SKM-1 treated with dmso at 0.1 percent for 144 hours (cell line): ENCODE measurements at regions not wholly inside any gene's neighbourhood (a gene's known extent, or its start where the extent isn't known, plus 50 kb on each side); places are given as distances from the start of the nearest gene placed in this dataset.
"Not testable (repeated sequence)": the region's sequence is repeated elsewhere in the genome, so short reads cannot be mapped to it uniquely, and the experiment has no call there.

ENCODE experiments used
- DNase-seq: peaks from one replicate; lab custom pipeline; 2025; ENCODE audit not compliant: unreplicated experiment; lab: John Stamatoyannopoulos, UW

DNA sequence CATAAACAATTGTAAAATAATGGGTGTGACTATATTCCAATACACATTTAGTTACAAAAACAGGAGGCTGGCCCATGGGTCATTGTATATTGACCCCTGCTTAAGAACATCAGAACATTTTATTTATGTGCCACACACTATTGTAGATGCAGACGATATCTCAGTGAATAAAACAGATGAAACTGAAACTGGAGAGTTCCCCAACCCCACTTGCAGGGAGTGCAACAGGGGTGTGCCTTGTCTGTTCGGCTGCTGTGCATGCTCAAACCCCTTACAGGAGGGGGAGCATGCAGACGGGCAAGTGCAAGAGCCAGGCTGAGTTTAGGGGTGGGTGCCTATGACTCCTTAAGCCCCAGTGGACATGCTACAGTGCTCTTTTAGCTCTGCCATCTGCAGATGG is 509.6 kb downstream of the IGSF11 start:
- no peak for DNase-seq

DNA sequence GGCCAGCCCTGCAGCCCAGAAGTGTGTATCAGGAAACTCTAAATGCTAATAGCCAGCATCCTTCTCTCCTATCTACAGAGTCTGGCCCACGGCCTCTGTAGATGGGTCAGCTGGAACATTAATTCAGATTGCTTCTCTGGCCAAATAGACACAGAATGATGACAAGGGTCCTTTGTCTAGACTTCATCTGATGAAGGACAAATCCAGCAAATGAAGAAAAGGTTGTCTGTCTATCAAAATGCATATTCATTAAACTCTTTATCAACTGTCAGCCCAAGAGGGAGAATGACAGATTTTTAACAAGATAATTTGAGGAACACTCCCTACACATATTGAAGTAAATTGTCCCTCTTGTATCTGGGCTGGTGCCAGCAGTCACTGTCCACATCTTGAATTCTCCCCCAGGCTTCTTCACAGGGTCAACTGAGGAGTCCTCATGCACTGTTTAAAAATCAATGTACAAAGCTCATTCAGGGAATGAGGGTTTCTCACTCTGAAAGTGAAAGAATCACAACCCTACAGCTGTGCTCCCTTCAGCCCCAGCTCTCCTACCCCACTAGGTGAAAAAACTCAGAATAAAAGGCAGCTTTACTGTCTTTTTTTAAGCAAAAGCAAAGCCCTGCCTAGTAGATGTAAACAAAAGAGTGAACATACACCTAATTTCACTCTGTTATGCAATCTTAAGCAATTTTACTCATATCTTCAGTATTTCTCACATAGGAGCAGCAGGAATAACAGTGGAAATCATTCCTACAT is 507.7 kb downstream of the IGSF11 start:
- DNase-seq = no peak

DNA sequence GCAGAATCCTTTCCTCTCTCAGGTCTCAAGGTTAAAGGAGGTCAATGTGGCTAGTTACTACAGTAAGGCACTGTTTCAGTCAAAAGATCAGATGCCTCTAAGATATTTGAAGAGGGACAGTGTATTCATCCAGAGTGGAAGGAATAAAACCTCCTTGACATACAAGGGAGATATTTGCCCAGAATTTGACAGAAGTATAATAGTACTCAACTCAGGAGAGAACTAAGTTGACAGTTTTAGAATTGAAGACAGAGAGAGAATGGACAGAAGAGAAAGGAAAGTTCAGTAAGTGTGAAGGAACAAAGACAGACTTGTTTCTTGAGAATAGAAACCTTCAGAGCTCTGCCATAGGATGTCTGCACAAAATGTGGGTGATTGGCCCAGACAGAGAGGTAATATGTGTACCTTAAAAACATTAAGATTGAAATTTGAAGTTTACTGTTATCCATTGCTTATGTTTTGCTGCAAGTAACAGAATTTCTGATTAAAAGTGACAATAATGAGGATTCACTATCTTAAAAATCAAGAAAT is 507.1 kb downstream of the IGSF11 start:
- DNase-seq = no peak

DNA sequence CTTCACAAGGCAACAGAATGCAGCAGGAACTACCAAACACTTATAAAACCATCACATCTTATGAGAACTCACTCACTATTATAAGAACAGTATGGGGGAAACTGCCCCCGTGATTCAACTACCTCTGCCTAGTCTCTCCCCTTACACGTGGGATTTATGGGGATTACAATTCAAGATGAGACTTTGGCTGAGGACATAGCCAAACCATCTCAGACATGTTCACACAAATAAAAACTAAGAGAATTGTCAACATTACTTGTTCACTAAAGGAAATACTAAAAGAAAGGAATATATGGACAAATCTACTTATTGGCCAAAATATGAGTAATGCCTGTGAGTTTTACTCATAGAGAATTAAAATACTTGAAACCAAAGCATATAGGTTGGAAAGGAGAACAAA is 505.1 kb downstream of the IGSF11 start:
- DNase-seq = no peak

DNA sequence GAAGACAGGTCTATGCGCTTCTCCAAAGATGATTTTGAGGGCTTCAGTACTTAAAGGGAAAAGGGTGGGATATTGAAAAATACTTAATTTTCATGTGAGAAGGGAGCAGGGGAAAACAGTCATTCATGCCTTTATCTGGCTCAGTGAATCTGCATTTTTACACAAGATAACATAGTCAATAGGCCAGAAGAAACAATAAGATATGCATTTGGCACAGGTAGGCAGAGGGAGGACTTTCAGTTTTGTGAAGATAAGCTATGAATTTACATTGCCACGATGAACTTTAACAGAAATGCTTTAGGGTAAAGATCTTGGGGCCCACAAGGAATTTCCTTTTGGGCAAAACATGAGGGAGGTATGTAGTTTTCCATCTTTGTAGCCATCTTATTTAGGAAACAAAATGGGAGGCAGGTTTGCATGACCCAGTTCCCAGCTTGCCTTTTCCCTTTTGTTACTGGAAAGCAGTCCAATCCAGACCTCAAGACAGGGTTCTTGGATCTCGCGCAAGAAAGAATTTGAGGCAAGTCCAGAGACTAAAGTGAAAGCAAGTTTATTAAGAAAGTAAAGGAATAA is 504.2 kb downstream of the IGSF11 start:
- no peak for DNase-seq

DNA sequence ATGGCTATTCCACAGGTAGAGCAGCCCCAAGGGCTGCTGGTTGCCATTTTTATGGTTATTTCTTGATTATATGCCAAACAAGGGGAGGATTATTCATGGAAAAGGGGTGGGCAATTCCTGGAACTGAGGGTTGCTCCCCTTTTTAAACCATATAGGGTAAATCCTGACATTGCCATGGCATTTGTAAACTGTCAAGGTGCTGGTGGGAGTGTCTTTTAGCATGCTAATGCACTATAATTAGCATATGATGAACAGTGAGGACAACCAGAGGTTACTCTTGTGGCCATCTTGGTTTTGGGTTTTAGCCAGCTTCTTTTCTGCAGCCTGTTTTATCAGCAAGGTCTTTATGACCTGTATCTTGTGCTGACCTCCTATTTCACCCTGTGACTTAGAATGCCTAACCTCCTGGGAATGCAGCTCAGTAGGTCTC is 503.7 kb downstream of the IGSF11 start:
- DNase-seq = not testable (repeated sequence)

DNA sequence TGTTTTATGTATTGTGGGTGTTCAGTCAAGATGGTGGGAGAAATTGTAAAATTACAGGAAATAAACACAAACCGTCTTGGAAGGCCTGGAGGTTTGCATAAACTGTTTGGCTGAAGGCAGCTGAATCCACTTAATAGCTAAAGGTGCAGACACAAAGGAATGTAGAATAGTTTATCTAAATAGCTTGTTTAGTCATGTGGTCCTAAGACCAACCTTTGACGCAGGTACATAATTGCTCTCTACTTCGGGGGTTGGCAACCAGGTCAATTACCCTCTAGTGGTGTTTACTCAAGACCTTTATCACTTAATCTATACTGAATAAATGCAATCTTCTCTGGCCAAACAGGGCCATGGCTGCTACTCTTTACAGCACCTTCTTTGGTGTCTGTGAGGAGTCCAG is 502.8 kb downstream of the IGSF11 start:
- no peak for DNase-seq

DNA sequence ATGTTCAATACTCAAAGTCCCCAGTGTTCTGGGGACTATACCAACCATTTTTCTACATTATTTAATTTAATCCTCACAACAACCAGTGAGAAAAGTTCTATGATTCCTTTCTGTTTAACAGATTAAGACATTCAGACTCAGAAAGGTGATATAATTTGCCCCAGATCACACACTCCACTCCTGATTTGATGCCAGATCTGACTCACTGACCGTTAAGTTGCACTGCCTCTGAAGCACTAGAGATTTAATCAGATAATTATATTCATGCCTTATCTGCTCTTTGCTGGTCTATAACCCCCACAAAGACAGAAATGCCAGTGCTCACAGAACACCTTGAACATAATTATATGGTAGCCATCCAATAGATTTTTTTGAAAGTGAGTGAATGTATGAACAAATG is 501.0 kb downstream of the IGSF11 start:
- DNase-seq = no peak

DNA sequence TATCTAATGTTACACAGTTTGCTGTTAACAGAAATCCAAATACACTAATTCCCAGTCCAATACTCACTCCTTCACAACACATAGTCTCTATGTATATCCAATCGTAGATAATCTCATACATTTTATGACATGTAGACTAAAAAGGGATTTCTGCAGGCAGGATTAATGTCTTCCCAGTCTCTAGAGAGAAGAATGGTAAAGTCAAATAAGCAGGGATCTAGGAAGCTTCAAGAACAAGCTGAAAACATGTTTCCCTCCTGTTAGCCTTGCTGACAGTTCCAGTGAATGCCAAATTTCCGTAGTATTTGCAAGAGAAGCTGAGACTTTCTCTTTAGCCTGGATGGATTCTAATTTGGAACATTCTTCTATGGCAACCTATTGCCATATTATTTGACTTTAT is 500.1 kb downstream of the IGSF11 start:
- DNase-seq = no peak

DNA sequence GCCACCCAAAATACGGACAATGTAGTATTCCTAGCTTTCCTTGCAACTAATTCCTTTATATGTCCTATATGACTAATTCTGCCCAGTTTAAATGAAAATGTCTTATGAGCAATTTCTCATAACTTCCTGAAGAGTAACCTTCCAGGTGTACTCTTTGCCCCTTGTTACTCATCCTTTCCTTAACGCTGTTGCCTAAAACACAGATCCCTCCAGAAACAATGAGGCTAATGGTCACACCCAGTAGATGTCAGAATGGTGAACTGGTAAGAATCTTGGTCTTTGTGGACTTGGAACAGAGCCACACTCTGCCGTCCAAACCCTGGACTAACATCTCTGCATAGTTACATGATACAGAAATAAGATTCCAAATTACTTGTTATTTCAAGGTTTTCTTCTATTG is 497.9 kb downstream of the IGSF11 start:
- DNase-seq = no peak

DNA sequence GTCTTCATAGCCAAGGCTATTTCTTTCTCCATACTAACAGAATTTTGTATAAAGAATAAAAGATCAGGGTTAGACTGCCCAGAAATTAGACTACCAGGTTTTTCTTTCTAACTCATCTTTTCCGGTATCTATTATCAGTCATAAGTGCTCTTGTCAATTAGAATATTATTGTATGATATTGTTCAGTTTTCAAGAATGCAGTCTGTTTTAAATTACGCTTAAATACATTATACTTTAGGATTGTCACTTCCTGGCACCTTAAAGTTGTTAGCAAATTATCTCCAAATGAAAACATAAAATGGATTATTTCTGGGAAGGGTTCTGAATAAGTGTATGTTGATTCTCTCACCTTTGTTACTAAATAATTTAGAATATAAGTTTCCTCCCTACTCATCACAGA is 497.2 kb downstream of the IGSF11 start:
- DNase-seq = no peak

DNA sequence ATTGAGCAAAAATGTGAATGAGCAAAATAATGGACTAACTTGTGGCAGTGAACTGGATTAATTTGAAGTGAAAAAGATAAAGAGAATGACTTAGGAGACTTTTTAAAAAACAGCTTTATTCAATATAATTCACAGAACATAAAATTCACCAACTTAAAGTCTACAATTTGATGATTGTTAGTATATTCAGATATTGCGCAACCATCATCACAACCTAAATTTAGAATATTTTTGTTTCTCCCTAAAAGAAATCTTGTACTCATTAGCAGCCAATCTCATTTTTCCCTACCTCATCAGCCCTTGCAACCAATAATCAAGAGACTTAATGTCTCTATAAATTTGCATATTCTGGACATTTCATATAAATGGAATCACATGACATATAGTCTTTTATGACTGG is 496.5 kb downstream of the IGSF11 start:
- no peak for DNase-seq

DNA sequence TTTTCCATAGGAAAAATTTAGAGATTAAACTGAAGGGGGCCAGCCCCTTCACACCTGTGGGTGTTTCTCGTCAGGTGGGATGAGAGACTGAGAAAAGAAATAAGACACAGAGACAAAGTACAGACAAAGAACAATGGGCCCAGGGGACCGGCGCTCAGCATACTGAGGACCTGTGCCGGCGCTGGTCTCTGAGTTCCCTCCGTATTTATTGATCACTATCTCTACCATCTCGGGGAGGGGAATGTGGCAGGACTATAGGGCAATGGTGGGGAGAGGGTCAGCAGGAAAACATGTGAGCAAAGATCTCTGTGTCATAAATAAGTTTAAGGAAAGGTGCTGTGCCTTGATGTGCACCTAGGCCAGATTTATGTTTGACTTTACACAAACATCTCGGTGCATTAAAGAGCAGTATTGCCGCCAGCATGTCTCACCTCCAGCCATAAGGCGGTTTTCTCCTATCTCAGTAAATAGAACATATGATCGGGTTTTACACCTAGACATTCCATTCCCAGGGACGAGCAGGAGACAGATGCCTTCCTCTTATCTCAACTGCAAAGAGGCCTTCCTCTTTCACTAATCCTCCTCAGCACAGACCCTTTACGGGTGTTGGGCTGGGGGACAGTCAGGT is 494.7 kb downstream of the IGSF11 start:
- DNase-seq = not testable (repeated sequence)

DNA sequence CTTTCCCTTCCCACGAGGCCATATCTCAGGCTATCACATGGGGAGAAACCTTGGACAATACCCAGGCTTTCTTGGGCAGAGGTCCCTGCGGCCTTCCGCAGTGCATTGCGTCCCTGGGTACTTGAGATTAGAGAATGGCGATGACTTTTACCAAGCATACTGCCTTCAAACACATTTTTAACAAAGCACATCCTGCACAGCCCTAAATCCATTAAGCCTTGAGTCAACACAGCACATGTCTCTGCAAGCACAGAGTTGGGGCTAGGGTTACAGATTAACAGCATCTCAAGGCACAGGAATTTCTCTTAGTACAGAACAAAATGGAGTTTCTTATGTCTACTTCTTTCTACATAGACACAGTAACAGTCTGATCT is 494.2 kb downstream of the IGSF11 start:
- DNase-seq = not testable (repeated sequence)

DNA sequence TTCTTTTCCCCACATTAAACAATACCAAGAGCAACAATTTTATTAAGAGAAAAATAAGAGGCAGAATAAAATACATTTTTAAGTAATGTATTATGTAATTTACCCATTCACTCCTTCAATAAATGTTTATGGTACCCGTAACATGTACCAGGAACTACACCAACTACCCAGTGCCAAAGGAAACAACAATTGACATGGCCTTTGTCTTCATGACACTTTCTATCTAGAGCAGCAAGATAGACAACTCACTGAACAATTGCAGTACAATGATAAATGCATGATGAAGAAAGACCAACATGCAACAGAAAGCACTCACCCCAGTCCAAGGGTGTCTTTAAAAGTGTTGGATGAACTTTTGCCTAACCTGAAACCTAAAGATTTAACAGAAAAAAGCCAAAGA is 493.8 kb downstream of the IGSF11 start:
- no peak for DNase-seq

DNA sequence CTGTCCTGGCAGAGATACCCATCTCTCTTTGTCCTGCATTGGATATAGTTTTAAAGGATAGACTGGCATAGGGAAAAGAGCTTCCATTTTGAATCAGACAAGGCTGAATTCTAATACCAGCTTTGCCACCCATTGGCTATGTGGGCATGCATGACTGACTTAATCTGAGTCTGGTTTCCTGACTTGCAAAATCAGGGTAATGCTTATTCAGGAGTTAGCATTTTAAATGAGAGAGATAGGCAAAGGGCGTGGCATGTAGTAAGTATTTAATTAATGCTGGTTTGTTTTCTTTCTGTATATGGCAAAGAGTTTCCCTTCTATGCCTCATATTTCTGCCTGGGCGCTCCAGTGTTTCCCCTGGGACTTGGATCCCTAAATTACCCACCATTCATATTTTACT is 492.9 kb downstream of the IGSF11 start:
- no peak for DNase-seq

DNA sequence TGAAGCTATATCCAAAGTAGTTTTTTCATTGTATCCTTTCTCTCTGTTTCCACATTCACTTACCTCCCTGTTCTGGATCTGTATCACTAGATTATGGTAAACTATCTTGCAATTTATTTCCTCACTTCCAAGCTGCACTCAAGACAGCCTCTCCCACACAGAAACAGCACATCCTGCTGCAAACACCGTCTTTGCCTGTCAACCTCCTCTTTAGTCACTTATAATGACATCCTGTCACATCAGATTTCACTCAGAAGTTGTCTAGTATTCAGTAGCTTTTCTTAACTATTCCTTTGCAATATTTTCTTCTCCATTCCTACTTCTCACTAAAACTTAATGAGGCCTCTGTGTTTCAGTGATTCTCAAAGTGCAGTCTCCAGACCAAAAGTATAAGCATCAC is 490.8 kb downstream of the IGSF11 start:
- no peak for DNase-seq

DNA sequence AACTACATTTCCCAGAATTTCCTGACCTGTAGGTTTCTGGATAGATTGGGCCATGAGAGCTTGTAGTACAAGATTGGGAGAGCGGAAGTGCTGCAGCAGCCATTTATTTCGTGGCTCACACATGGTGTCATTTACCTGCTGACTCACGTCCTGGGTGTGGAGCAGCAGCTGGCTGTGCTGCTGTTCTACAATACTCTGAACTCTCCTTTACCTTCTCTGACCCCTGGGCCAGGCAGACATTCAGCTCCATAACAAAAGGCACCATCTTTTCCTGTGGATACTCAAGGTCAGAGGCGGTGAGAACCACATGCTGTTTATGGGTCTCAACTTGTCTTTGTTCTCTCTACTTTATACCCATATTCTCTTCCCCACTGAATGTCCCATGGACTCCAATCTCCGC is 490.2 kb downstream of the IGSF11 start:
- DNase-seq = no peak

DNA sequence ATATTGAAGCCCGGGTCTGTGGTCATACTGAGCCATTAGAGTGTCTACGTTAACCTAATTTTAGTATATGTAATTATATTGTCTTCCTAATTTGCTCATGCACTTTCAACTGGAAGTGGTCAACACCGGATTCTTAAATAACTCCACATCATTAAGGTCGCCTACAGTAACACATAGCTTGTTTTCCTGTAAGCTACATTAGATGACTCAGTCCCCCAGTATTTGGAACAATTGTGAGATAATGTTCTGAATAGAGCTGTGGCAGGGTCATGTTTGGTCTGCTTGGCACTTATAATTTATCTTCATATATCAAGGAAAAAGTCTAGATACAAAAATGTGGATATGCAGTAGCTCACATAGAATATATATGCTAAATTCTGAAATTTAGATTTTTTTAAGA is 486.2 kb downstream of the IGSF11 start:
- no peak for DNase-seq

DNA sequence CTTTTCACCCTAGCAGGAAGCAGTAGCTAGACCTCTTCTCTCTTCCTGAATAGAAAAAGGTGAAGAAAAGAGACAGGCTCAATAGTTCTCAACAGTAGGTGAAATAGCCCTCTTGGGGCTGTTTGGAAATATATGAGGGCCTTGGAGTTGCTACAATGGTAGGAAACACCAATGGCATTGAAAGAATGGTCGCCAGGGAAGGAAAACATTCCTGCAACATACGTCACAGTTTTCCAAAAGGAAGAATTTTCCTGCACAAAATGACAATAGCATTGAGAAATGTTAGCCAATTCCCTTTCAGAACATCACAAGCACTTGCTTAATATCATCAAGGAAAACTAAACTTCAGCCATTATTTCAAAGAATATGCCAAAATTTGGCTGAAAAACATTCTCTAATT is 484.5 kb downstream of the IGSF11 start:
- DNase-seq = no peak

DNA sequence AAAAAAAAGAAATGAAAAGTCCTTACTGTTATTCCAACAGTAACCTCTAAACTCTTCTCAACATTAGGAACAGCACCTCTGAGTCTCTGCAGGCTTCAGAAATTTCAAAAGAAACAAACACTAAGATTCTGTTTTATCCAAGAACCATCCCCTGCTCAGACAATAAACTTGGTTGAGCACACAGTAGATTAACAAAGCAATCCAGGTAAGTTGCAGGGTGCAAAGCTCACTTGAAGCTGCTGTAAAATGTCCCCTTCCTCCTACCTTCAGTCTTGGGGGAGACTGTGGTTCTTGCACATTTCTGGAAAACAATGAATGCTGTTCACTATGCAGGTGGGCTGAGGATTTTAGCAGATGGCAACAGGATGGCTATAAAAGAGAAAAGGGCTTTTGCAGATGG is 484.1 kb downstream of the IGSF11 start:
- no peak for DNase-seq

DNA sequence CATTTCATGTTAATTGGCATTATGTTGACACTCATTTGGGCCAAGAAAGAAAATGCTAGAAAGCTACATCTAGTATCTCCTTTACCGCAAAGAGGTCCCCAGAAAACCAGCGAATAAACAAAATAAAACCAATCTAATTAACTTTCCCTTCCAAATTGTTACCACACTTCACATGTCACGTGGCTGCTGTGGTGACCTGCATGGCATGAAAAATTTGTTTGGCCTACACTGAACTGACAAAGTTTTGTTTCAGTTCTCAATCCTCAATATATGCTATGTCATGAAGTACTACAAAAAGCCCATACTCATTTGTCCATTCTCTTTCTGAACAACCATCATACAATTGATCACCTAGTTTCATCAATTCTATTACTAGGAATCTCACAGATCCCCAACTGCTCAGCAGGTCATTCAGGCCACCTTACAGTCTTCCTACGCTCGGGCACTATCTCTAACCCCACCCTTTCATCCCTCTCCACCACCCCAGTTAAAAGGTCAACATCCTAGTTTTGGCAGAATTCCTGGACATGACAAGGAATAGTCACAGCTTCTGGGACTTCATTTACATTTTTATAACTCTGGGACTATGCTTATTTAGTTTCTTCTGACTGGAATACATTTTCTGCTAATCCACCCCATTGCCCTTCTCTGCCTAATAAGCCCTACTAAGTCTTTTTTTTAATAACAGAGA is 480.4 kb downstream of the IGSF11 start:
- DNase-seq = no peak
